NCI-H2196 treated with DMSO at 0.1 percent for 48 hours (cell line): ENCODE measurements at regions not wholly inside any gene's neighbourhood (a gene's known extent, or its start where the extent isn't known, plus 50 kb on each side); places are given as distances from the start of the nearest gene placed in this dataset.

ENCODE experiments used
- DNase-seq: peaks from one replicate; lab custom pipeline; 2025; ENCODE audit not compliant: unreplicated experiment; lab: John Stamatoyannopoulos, UW

- no peak for DNase-seq
Observed at GRCh38 chr2:45256173-45256866, 247.1 kb upstream of the SIX2 start.

- no peak for DNase-seq
Observed at GRCh38 chr2:45255563-45255962, 246.3 kb upstream of the SIX2 start.

GRCh38 chr2:45254025-45254424 is 244.8 kb upstream of the SIX2 start:
- DNase-seq, result no peak

GRCh38 chr2:45253151-45253550 is 243.9 kb upstream of the SIX2 start:
- DNase-seq, result no peak

- no peak for DNase-seq
Observed at GRCh38 chr2:45250176-45250575, 240.9 kb upstream of the SIX2 start.

GRCh38 chr2:45248214-45248613 is 239.0 kb upstream of the SIX2 start:
- DNase-seq, result no peak

- DNase-seq, result no peak
Observed at GRCh38 chr2:45244928-45245327, 235.7 kb upstream of the SIX2 start.

GRCh38 chr2:45242161-45242741 is 233.0 kb upstream of the SIX2 start:
- peak; percentile 85 for DNase-seq

- no peak for DNase-seq
Observed at GRCh38 chr2:45241061-45241561, 231.9 kb upstream of the SIX2 start.

- DNase-seq, result no peak
Observed at GRCh38 chr2:45237850-45238542, 228.7 kb upstream of the SIX2 start.

GRCh38 chr2:45237128-45237527 is 227.9 kb upstream of the SIX2 start:
- DNase-seq, result no peak

- DNase-seq, result no peak
Observed at GRCh38 chr2:45236268-45236667, 227.0 kb upstream of the SIX2 start.

- no peak for DNase-seq
Observed at GRCh38 chr2:45233301-45233700, 224.0 kb upstream of the SIX2 start.

GRCh38 chr2:45232818-45233217 is 223.6 kb upstream of the SIX2 start:
- no peak for DNase-seq

GRCh38 chr2:45229411-45229810 is 220.2 kb upstream of the SIX2 start:
- DNase-seq, result no peak

- no peak for DNase-seq
Observed at GRCh38 chr2:45227347-45227746, 218.1 kb upstream of the SIX2 start.

- no peak for DNase-seq
Observed at GRCh38 chr2:45224993-45225380, 215.7 kb upstream of the SIX2 start.

- DNase-seq, result no peak
Observed at GRCh38 chr2:45224321-45224992, 215.2 kb upstream of the SIX2 start.

- DNase-seq, result no peak
Observed at GRCh38 chr2:45223531-45223930, 214.3 kb upstream of the SIX2 start.

- peak; percentile 89 for DNase-seq
Observed at GRCh38 chr2:45220227-45220626, 211.0 kb upstream of the SIX2 start.

GRCh38 chr2:45218931-45219339 is 209.7 kb upstream of the SIX2 start:
- DNase-seq, result peak; percentile 54

- DNase-seq, result no peak
Observed at GRCh38 chr2:45218297-45218696, 209.0 kb upstream of the SIX2 start.
